Panc1 (cell line): ENCODE measurements at regions not wholly inside any gene's neighbourhood (a gene's known extent, or its start where the extent isn't known, plus 50 kb on each side); places are given as distances from the start of the nearest gene placed in this dataset.

Experiments used
- CTCF ChIP-seq: fragments of 450-650 bp; IDR thresholded peaks from 2 replicates; pipeline ENCODE4 v1.5.1; 2017; ENCODE audit warnings: mild to moderate bottlenecking
- REST ChIP-seq, 2 experiments: IDR thresholded peaks; 2 replicates each; pipeline ENCODE4 v1.6.1; 2011 to 2012; ENCODE audit warnings: low read depth in 2 of 2, control low read depth in 1 of 2, low read length in 1 of 2, mild to moderate bottlenecking in 1 of 2, moderate library complexity in 1 of 2; ENCODE audit not compliant: insufficient read depth in 1 of 2

DNA sequence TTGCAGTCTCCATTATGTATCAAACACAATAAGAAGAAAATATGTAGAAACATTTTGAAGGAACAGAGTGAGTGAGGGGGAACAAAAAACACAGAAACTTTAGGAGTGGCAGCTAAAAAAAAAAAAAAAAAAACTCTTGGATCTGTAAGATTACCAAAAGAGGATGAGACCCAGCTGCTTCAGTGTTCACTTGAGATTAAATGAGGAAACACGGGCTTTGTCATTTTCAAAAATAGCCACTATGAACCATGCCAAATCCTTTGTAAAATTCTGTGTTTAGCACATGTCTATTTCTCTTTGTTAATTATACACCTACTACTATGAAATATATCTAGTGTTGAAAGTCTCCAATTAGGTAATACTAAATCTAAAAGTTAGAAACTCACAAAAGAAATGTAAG is 485.9 kb downstream of the EFNA5 start:
- TF ChIP-seq REST (IDR thresholded peaks at IDR 0.05; ENCODE audit: insufficient read depth in 1 of 2, low read depth in 2 of 2, low read length in 1 of 2) (no peak), CTCF (no peak)
